MCF 10A (cell line): ENCODE measurements at regions not wholly inside any gene's neighbourhood (a gene's known extent, or its start where the extent isn't known, plus 50 kb on each side); places are given as distances from the start of the nearest gene placed in this dataset.

Experiments used
- BruUV-seq: library from RNA; stranded (reverse); fragments of 400-500 nt; replicated peaks from 2 replicates; lab custom pipeline; 2021; lab: Mats Ljungman, UMichigan
- CTCF ChIA-PET: fragments of 300-600 bp; sonication (Branson Sonifier 250); formaldehyde crosslinking; extraction: SDS; loops from one replicate; lab custom pipeline; 2021; ENCODE audit warnings: antibody characterized with exemption, inconsistent platforms; lab: Yijun Ruan, JAX
- POLR2A ChIA-PET: fragments of 300-600, 350-650 bp; sonication (Branson Sonifier 250); formaldehyde crosslinking; extraction: SDS; loops from one replicate; lab custom pipeline; 2020; ENCODE audit warnings: antibody characterized with exemption, inconsistent platforms; lab: Yijun Ruan, JAX
- DNase-seq: peaks from one replicate; pipeline ENCODE4 v3.0.0-alpha.2; 2018; ENCODE audit not compliant: unreplicated experiment
- H3K27ac Mint-ChIP-seq: one replicate; pipeline ENCODE4 v1.8.0; 2022; ENCODE audit warnings: mild to moderate bottlenecking, low read depth, mixed read lengths; ENCODE audit not compliant: unreplicated experiment
- H3K27me3 Mint-ChIP-seq: one replicate; pipeline ENCODE4 v1.8.0; 2022; ENCODE audit warnings: mixed read lengths; ENCODE audit not compliant: insufficient read depth, unreplicated experiment
- H3K36me3 Mint-ChIP-seq: one replicate; pipeline ENCODE4 v1.8.0; 2022; ENCODE audit warnings: mild to moderate bottlenecking, moderate library complexity, mixed read lengths; ENCODE audit not compliant: insufficient read depth, unreplicated experiment
- H3K4me1 Mint-ChIP-seq: one replicate; pipeline ENCODE4 v1.8.0; 2022; ENCODE audit warnings: mixed read lengths; ENCODE audit not compliant: insufficient read depth, unreplicated experiment
- H3K4me3 Mint-ChIP-seq: one replicate; pipeline ENCODE4 v1.8.0; 2022; ENCODE audit warnings: mild to moderate bottlenecking, moderate library complexity, mixed read lengths; ENCODE audit not compliant: unreplicated experiment
- H3K9me3 Mint-ChIP-seq: one replicate; pipeline ENCODE4 v1.8.0; 2022; ENCODE audit warnings: mixed read lengths; ENCODE audit not compliant: unreplicated experiment
- CTCF ChIP-seq: fragments of 200-600 bp; IDR thresholded peaks from one replicate; pipeline ENCODE4 v1.8.0; 2022; ENCODE audit warnings: antibody characterized with exemption, mild to moderate bottlenecking; ENCODE audit not compliant: unreplicated experiment
- intact Hi-C: fragments of 100-400 bp; cut with micrococcal nuclease; formaldehyde crosslinking; loops from 2 replicates; pipeline ENCODE4 v1.14.1; 2022

GRCh38 chr10:28801247-28801646 lies 123.9 kb downstream of the BAMBI start:
- TF ChIP-seq CTCF: no peak
- CTCF ChIA-PET: no interaction called here
- Mint-ChIP-seq H3K9me3 (no peaks in the 10 kb centered on the region), H3K27me3 (peaks cover 11% of the 10 kb centered on the region), H3K4me1 (no peaks in the 10 kb centered on the region), H3K27ac (no peak overlapping the region), H3K4me3 (no peak overlapping the region), H3K36me3 (no peaks in the 10 kb centered on the region)
- intact Hi-C loops: no loop called here
- POLR2A ChIA-PET: no interaction called here
- no peak for DNase-seq
- no TSS peak for BruUV-seq

- no TSS peak for BruUV-seq
- no peak overlapping the region for H3K4me3 Mint-ChIP-seq
- no peak for DNase-seq
- intact Hi-C loops: no loop called here
- no peak for TF ChIP-seq CTCF
- H3K9me3 Mint-ChIP-seq: no peaks in the 10 kb centered on the region
- CTCF ChIA-PET: no interaction called here
- H3K27ac Mint-ChIP-seq: no peak overlapping the region
- H3K36me3 Mint-ChIP-seq: no peaks in the 10 kb centered on the region
- no peaks in the 10 kb centered on the region for H3K4me1 Mint-ChIP-seq
- H3K27me3 Mint-ChIP-seq: peaks cover 11% of the 10 kb centered on the region
- POLR2A ChIA-PET: no interaction called here
These were observed 124.5 kb downstream of the BAMBI start for GRCh38 chr10:28801869-28802268.

GRCh38 chr10:28805390-28805789 lies 128.1 kb downstream of the BAMBI start:
- no peaks in the 10 kb centered on the region for H3K4me1 Mint-ChIP-seq
- POLR2A ChIA-PET: no interaction called here

GRCh38 chr10:28806488-28806941 lies 129.2 kb downstream of the BAMBI start:
- DNase-seq: no peak
- Mint-ChIP-seq H3K4me3 (no peak overlapping the region), H3K36me3 (no peaks in the 10 kb centered on the region), H3K4me1 (no peaks in the 10 kb centered on the region), H3K27ac (no peak overlapping the region), H3K27me3 (peaks cover 10% of the 10 kb centered on the region), H3K9me3 (no peaks in the 10 kb centered on the region)
- POLR2A ChIA-PET: no interaction called here
- BruUV-seq: no TSS peak
- intact Hi-C loops: no loop called here
- CTCF ChIA-PET: no interaction called here
- TF ChIP-seq CTCF: no peak

More at GRCh38 chr10:28805390-28805789, 128.1 kb downstream of the BAMBI start:
- no peak for DNase-seq
- H3K9me3 Mint-ChIP-seq: no peaks in the 10 kb centered on the region
- intact Hi-C loops: no loop called here
- peaks cover 12% of the 10 kb centered on the region for H3K27me3 Mint-ChIP-seq
- TF ChIP-seq CTCF: no peak
- no peak overlapping the region for H3K4me3 Mint-ChIP-seq
- no peaks in the 10 kb centered on the region for H3K36me3 Mint-ChIP-seq
- CTCF ChIA-PET: interaction anchor here (0.6 to 0.7 kb wide), 2 partner anchors 34 to 72 kb away, joined by 3 to 4 read pairs; no protein-coding TSS in a partner anchor
- no peak overlapping the region for H3K27ac Mint-ChIP-seq
- BruUV-seq: no TSS peak
